HG03045 (cell line): ENCODE measurements at regions not wholly inside any gene's neighbourhood (a gene's known extent, or its start where the extent isn't known, plus 50 kb on each side); places are given as distances from the start of the nearest gene placed in this dataset.
"Not testable (repeated sequence)": the region's sequence is repeated elsewhere in the genome, so short reads cannot be mapped to it uniquely, and the experiment has no call there.

Experiments used
- ATAC-seq: cut with Tn5 transposase; IDR thresholded peaks from one replicate; pipeline ENCODE4 v1.9.1; 2021; ENCODE audit warnings: mild to moderate bottlenecking, moderate library complexity; ENCODE audit not compliant: unreplicated experiment

- not testable (repeated sequence) for ATAC-seq
These were observed 858.8 kb downstream of the TUBA3C start for GRCh38 chr13:18322821-18323220.

DNA sequence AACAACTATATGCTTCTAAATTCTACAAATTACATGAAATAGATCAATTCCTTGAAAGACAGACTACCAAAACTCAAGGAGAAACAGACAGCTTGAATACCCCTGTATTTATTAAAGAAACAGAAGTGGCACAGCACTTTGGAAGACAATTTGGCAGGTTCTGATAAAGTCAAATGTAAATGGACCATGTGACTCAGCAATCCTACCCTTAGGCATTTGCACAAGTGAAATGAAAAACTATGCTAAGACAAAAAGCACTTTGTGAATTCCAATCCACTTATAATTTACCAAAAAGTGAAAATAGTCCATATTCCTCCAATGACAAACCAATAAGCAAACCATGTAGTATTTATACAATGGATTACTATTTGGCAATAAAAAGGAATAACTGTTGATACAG lies 862.0 kb downstream of the TUBA3C start:
- not testable (repeated sequence) for ATAC-seq

- ATAC-seq: not testable (repeated sequence)
These were observed 878.3 kb downstream of the TUBA3C start for GRCh38 chr13:18303240-18303813.

- not testable (repeated sequence) for ATAC-seq
These were observed 880.7 kb downstream of the TUBA3C start for GRCh38 chr13:18300968-18301367.

DNA sequence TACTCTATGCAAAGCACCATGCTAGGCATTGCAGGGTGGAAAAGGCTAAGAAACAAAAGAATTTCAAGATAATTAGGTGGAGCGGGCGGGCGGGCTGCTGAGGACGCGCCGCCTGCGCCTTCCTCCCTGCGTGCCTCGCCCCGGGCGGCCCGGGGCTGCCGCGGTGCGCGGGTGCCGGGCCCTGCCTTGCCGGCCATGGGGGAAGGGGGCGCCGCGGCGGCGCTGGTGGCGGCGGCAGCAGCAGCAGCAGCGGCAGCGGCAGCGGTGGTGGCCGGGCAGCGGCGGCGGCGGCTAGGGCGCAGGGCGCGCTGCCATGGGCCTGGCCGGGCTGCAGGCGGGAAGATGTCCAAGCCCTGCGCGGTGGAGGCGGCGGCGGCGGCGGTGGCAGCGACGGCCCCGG lies 884.3 kb downstream of the TUBA3C start:
- not testable (repeated sequence) for ATAC-seq

GRCh38 chr13:18296617-18297016 lies 885.0 kb downstream of the TUBA3C start:
- ATAC-seq: not testable (repeated sequence)

DNA sequence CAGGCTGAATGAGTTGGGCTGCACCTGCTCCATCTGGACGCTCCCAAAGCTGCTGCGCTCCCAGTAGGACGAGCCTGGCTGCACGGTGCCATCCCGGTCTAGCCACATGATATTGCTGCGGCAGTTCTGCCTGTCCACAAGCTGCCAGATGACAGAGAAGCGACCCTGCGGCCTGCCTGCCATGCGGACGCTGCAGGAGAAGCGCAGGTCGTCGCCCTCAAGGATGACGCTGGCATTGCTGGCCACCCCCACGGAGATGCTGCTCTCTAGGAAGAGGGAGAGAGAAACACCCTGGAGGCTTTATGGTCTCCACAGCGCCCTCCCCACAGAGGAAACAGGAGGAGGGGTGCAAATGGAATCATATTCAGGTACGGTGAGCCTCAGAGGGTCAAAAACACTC lies 887.3 kb downstream of the TUBA3C start:
- ATAC-seq: not testable (repeated sequence)

- ATAC-seq: not testable (repeated sequence)
These were observed 894.8 kb downstream of the TUBA3C start for GRCh38 chr13:18286848-18287247.

- ATAC-seq: not testable (repeated sequence)
These were observed 896.0 kb downstream of the TUBA3C start for GRCh38 chr13:18285663-18286062.

DNA sequence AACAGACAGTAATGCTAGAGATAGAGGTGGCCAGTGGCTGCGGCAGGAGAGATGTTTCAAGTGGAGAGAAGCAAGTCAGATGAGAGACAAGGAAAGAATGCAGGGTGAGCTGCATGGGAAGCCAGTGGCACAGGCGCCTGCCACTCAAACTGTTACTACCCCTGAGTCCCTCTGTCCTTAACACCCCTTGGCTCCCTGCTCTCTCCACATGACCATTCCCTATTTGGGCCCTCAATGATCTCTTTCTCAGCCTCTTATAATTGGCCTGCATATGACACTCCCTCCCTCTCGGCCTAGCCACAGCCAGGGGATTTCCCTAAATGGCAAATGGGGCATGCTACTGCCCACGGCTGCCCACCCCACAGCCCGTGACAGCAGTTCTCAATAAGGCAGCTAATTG lies 897.6 kb downstream of the TUBA3C start:
- not testable (repeated sequence) for ATAC-seq

- ATAC-seq: not testable (repeated sequence)
These were observed 899.6 kb downstream of the TUBA3C start for GRCh38 chr13:18281829-18282597.

- ATAC-seq: not testable (repeated sequence)
These were observed 900.5 kb downstream of the TUBA3C start for GRCh38 chr13:18280904-18281828.

DNA sequence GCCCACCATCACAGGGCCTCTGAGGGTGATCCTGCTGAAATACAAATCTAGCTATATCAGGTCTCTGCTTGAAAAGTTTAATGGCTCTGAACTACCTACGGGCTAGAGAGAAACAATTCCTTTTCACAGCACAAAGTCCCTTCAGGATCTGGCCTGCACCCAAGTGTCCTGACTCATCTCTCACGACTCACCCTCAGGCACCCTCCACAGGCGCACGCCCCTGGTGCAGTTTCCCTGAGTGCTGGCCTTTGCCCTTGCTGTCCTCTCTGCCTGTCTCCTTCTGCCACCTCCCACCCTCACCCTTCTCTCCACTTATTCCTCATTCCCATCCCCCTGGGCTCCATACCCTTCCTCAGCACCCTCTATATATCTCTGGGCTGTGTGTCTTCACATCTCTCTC lies 901.7 kb downstream of the TUBA3C start:
- ATAC-seq: not testable (repeated sequence)

- not testable (repeated sequence) for ATAC-seq
These were observed 904.3 kb downstream of the TUBA3C start for GRCh38 chr13:18277372-18277771.

DNA sequence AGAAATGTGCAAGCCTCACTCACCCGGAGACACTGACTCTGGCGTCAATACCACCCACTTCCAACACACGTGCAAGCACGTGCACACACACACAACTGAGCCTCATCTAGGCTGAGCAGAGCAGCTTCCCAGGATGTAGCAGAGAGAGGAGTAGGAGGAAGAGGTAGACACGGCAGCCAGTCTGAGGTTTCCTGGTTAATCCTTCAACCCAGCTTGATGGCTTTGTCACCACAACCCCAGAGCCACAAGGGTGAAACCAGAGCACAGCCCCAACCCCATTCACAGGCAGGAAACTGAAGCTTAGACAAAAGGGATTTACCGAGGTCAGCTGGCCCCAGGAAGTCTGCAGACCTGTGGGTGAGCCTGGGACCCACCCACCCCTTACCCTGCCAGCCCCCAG lies 905.3 kb downstream of the TUBA3C start:
- ATAC-seq: not testable (repeated sequence)

GRCh38 chr13:18273785-18274514 lies 907.7 kb downstream of the TUBA3C start:
- ATAC-seq: not testable (repeated sequence)

DNA sequence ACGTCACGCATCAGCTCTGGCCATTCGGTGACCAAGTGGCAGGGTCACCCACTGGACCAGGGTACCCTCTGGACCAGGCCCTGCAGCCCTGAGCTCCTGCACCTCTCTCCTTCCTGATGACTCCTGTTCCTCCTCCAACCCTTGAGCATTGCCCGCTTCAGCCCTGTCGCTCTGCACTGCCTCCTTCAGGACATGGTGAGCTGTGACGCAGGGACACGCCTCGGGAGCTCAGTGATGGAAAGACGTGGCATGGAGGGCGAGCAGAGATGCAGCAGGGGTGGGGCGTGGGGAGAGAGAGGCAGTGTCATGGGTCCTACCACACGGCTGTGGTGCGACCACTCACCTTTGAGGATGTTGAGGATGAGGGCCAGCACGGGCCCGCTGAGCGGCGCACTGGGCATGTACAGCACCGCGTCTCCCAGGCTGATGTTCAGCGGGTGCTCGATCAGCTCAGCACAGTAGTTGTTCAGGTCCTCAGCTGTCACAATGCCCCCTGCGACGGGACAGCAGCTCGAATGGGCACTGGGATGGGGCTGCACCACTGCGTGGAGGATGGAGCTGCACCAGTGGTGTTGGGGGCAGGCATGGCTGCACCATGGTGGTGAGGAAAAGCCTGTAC lies 922.7 kb downstream of the TUBA3C start:
- not testable (repeated sequence) for ATAC-seq

DNA sequence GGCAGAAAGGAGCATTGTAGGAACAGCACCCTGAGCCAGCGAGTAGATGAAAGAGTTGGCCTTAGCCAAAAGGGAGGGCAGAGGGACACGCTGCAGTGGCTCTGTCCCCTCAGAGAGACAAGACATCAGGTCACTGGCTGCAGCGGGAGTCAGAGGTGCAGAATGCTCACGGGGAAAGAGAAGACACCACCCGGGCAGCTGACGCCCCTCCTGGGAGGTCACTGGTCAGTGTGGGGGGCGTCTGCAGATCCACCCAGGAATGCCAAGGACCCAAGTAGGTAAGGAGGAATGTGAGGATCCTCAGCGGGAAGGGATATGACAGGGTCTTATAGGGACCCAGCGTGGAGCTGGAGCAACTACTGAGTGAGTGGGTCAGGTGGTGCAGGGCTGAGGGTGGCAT lies 923.9 kb downstream of the TUBA3C start:
- not testable (repeated sequence) for ATAC-seq

- ATAC-seq: not testable (repeated sequence)
These were observed 928.8 kb downstream of the TUBA3C start for GRCh38 chr13:18252848-18253247.
